WTC11 (cell line): ENCODE measurements at regions not wholly inside any gene's neighbourhood (a gene's known extent, or its start where the extent isn't known, plus 50 kb on each side); places are given as distances from the start of the nearest gene placed in this dataset.
A peak's percentile ranks its signal among the peaks of the same experiment; 100 is the strongest.

Experiments used
- ATAC-seq: fragments of 200-7000 bp; cut with Tn5 transposase; 2 replicates; pipeline ENCODE4 v1.10.0; 2021; ENCODE audit warnings: mild to moderate bottlenecking, moderate library complexity
- CTCF ChIA-PET: fragments of 300-600 bp; sonication (Branson Sonifier 250); formaldehyde crosslinking; loops from one replicate; lab custom pipeline; 2021; ENCODE audit warnings: antibody characterized with exemption; lab: Charles Lee
- POLR2A ChIA-PET: fragments of 350-600 bp; sonication (Branson Sonifier 250); formaldehyde crosslinking; loops from one replicate; lab custom pipeline; 2021; ENCODE audit warnings: antibody characterized with exemption; lab: Charles Lee
- DNase-seq: peaks from one replicate; pipeline ENCODE4 v3.0.0; 2021; ENCODE audit warnings: low spot score
- H3K27ac Mint-ChIP-seq: 2 replicates; pipeline ENCODE4 v1.8.0; 2021; ENCODE audit warnings: mixed read lengths
- H3K27me3 Mint-ChIP-seq: 2 replicates; pipeline ENCODE4 v1.8.0; 2021; ENCODE audit warnings: low read depth, mild to moderate bottlenecking, moderate library complexity, mixed read lengths
- H3K36me3 Mint-ChIP-seq: 2 replicates; pipeline ENCODE4 v1.8.0; 2021; ENCODE audit warnings: mixed read lengths
- H3K4me1 Mint-ChIP-seq: 2 replicates; pipeline ENCODE4 v1.8.0; 2022; ENCODE audit warnings: mixed read lengths
- H3K4me3 Mint-ChIP-seq: 2 replicates; pipeline ENCODE4 v1.8.0; 2021; ENCODE audit warnings: mild to moderate bottlenecking, moderate library complexity, mixed read lengths
- H3K9me3 Mint-ChIP-seq: 2 replicates; pipeline ENCODE4 v1.8.0; 2021; ENCODE audit warnings: mixed read lengths
- ATF2 ChIP-seq: sonication (generic); formaldehyde crosslinking; IDR thresholded peaks from 2 replicates; pipeline ENCODE4 v1.8.1; 2022; ENCODE audit warnings: low read depth, missing genetic modification reagents, borderline replicate concordance
- ATF3 ChIP-seq: sonication (generic); formaldehyde crosslinking; conservative IDR thresholded peaks from 2 replicates; pipeline ENCODE4 v1.8.1; 2022; ENCODE audit warnings: mild to moderate bottlenecking, missing genetic modification reagents
- CBFB ChIP-seq: sonication (generic); formaldehyde crosslinking; IDR thresholded peaks from 2 replicates; pipeline ENCODE4 v1.8.1; 2022; ENCODE audit warnings: mild to moderate bottlenecking, low read depth, missing genetic modification reagents
- CREB1 ChIP-seq: sonication (generic); formaldehyde crosslinking; IDR thresholded peaks from 2 replicates; pipeline ENCODE4 v1.8.0; 2023; ENCODE audit warnings: mild to moderate bottlenecking, missing genetic modification reagents
- CREM ChIP-seq: sonication (generic); formaldehyde crosslinking; IDR thresholded peaks from 2 replicates; pipeline ENCODE4 v1.8.1; 2022; ENCODE audit warnings: mild to moderate bottlenecking, missing genetic modification reagents, moderate library complexity
- E2F1 ChIP-seq: sonication (generic); formaldehyde crosslinking; IDR thresholded peaks from 2 replicates; pipeline ENCODE4 v1.8.0; 2022; ENCODE audit warnings: mild to moderate bottlenecking, missing genetic modification reagents
- E2F5 ChIP-seq: sonication (generic); formaldehyde crosslinking; IDR thresholded peaks from 2 replicates; pipeline ENCODE4 v1.8.1; 2022; ENCODE audit warnings: mild to moderate bottlenecking, moderate library complexity, missing genetic modification reagents
- FOXP1 ChIP-seq: sonication (generic); formaldehyde crosslinking; IDR thresholded peaks from 2 replicates; pipeline ENCODE4 v1.8.0; 2022; ENCODE audit warnings: missing genetic modification reagents, mild to moderate bottlenecking, moderate library complexity, borderline replicate concordance
- GTF2I ChIP-seq: fragments of 250-450 bp; sonication (Bioruptor Pico); conservative IDR thresholded peaks from 2 replicates; pipeline ENCODE4 v1.4.0; 2021; ENCODE audit warnings: mild to moderate bottlenecking
- HMGA2 ChIP-seq: fragments of 250-450 bp; sonication (Bioruptor Pico); IDR thresholded peaks from 2 replicates; pipeline ENCODE4 v1.4.0; 2021; ENCODE audit warnings: mild to moderate bottlenecking, moderate library complexity
- HMGXB4 ChIP-seq: sonication (generic); formaldehyde crosslinking; IDR thresholded peaks from 2 replicates; pipeline ENCODE4 v1.8.1; 2023; ENCODE audit warnings: mild to moderate bottlenecking, moderate library complexity, missing genetic modification reagents
- IRF1 ChIP-seq: sonication (generic); formaldehyde crosslinking; IDR thresholded peaks from 2 replicates; pipeline ENCODE4 v1.8.0; 2023; ENCODE audit warnings: missing genetic modification reagents
- KAT7 ChIP-seq: sonication (generic); formaldehyde crosslinking; IDR thresholded peaks from 2 replicates; pipeline ENCODE4 v1.8.1; 2023; ENCODE audit warnings: missing genetic modification reagents, mild to moderate bottlenecking, borderline replicate concordance
- NFE2L1 ChIP-seq: sonication (generic); formaldehyde crosslinking; IDR thresholded peaks from 2 replicates; pipeline ENCODE4 v1.8.1; 2023; ENCODE audit warnings: missing genetic modification reagents
- NFYB ChIP-seq: sonication (generic); formaldehyde crosslinking; conservative IDR thresholded peaks from 2 replicates; pipeline ENCODE4 v1.8.0; 2022; ENCODE audit warnings: low read depth, missing genetic modification reagents
- TCF7 ChIP-seq: sonication (generic); formaldehyde crosslinking; IDR thresholded peaks from 2 replicates; pipeline ENCODE4 v1.8.0; 2022; ENCODE audit warnings: mild to moderate bottlenecking, low read depth, missing genetic modification reagents, moderate library complexity
- TEAD1 ChIP-seq: sonication (generic); formaldehyde crosslinking; IDR thresholded peaks from 2 replicates; pipeline ENCODE4 v1.8.0; 2022; ENCODE audit warnings: mild to moderate bottlenecking, missing genetic modification reagents
- ZNF263 ChIP-seq: sonication (generic); formaldehyde crosslinking; IDR thresholded peaks from 2 replicates; pipeline ENCODE4 v1.8.1; 2022; ENCODE audit warnings: low read depth, mild to moderate bottlenecking, moderate library complexity, missing genetic modification reagents
- ZNF281 ChIP-seq: sonication (generic); formaldehyde crosslinking; IDR thresholded peaks from 2 replicates; pipeline ENCODE4 v1.8.0; 2023; ENCODE audit warnings: mild to moderate bottlenecking, missing genetic modification reagents
- ZNF416 ChIP-seq: fragments of 250-450 bp; sonication (Bioruptor Pico); IDR thresholded peaks from 2 replicates; pipeline ENCODE4 v1.9.0; 2021; ENCODE audit warnings: mild to moderate bottlenecking, inconsistent platforms
- ZNF671 ChIP-seq: fragments of 250-450 bp; sonication (Bioruptor Pico); IDR thresholded peaks from 2 replicates; pipeline ENCODE4 v1.8.0; 2021; ENCODE audit warnings: mild to moderate bottlenecking
- TF ChIP-seq, protein P1 (sequence below): fragments of 250-450 bp; sonication (Bioruptor Pico); IDR thresholded peaks from 2 replicates; pipeline ENCODE4 v1.9.0; 2021; ENCODE audit warnings: moderate library complexity, mild to moderate bottlenecking, inconsistent platforms, borderline replicate concordance
- TF ChIP-seq, protein P2 (sequence below): fragments of 250-450 bp; sonication (Bioruptor Pico); conservative IDR thresholded peaks from 2 replicates; pipeline ENCODE4 v1.9.0; 2021; ENCODE audit warnings: mild to moderate bottlenecking

- DNase-seq (no peak), ATAC-seq (no peak)
- ChIA-PET CTCF (interaction anchor here (0.6 to 1.2 kb wide), 2 partner anchors 13 kb away, joined by 3 read pairs; no protein-coding TSS in a partner anchor), POLR2A (no interaction called here)
- Mint-ChIP-seq H3K4me1 (peaks cover 8% of the 10 kb centered on the region), H3K4me3 (no peak overlapping the region), H3K27me3 (no peaks in the 10 kb centered on the region; the same call in 1 of the 2 replicates), H3K36me3 (no peaks in the 10 kb centered on the region), H3K9me3 (no peaks in the 10 kb centered on the region), H3K27ac (no peak overlapping the region)
- no peak for TF ChIP-seq NFYB (CRISPR knock-in tag)
- TF ChIP-seq E2F5, result no peak
- no peak for TF ChIP-seq E2F1 (CRISPR knock-in tag)
- TF ChIP-seq ZNF416 (CRISPR knock-in tag), result no peak
- no peak for TF ChIP-seq GTF2I (CRISPR knock-in tag)
- TF ChIP-seq TEAD1 (CRISPR knock-in tag), result no peak
- no peak for TF ChIP-seq KAT7 (CRISPR knock-in tag)
- no peak for TF ChIP-seq ZNF281 (CRISPR knock-in tag)
- TF ChIP-seq, protein P1, sequence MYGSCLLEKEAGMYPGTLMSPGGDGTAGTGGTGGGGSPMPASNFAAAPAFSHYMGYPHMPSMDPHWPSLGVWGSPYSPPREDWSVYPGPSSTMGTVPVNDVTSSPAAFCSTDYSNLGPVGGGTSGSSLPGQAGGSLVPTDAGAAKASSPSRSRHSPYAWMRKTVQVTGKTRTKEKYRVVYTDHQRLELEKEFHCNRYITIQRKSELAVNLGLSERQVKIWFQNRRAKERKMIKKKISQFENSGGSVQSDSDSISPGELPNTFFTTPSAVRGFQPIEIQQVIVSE (CRISPR knock-in tag), result no peak
- no peak for TF ChIP-seq CBFB
- TF ChIP-seq ZNF671, result no peak
- TF ChIP-seq CREM (CRISPR knock-in tag), result no peak
These were observed 407.0 kb downstream of the FUT8 start for GRCh38 chr14:65819569-65819968.

- Mint-ChIP-seq H3K36me3 (no peaks in the 10 kb centered on the region), H3K4me3 (no peak overlapping the region), H3K9me3 (no peaks in the 10 kb centered on the region), H3K27ac (no peak overlapping the region), H3K27me3 (peaks cover 3% of the 10 kb centered on the region; the same call in 1 of the 2 replicates), H3K4me1 (peaks cover 9% of the 10 kb centered on the region)
- ChIA-PET CTCF (interaction anchor here (0.5 to 1.5 kb wide), 6 partner anchors 12 to 408 kb away, joined by 3 to 7 read pairs (median 4); no protein-coding TSS in a partner anchor), POLR2A (no interaction called here)
- DNase-seq, result no peak
- ATAC-seq, result peak; percentile 61
- TF ChIP-seq, protein P2, sequence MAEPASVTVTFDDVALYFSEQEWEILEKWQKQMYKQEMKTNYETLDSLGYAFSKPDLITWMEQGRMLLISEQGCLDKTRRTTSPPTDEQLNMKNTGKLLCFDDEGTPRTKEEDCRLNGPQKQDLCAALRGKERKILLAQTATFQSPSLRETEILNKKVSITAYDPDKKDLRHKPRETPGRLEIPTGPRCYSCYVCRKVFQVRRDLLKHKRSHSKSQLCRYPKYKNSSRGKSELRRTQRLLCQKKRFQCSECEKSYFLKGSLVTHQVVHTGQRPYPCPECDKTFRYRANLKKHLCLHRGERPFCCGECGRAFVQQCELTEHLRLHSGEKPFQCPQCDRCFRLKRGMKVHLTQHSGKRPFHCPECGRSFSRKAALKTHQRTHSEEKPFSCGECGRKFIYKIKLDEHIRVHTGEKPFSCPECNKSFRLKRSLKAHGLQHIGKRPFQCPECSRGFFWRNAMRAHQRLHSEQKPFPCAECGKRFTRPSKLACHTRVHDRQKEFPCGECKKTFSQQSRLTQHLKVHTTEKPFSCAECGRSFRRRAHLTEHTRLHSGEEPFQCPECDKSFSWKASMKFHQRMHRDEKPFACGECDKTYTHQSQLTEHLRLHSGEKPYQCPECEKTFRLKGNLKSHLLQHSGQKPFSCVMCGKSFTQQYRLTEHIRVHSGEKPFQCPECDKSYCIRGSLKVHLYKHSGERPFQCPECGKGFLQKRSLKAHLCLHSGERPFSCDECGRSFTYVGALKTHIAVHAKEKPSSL (CRISPR knock-in tag), result no peak
- no peak for TF ChIP-seq TCF7 (CRISPR knock-in tag)
- TF ChIP-seq ATF2 (CRISPR knock-in tag), result no peak
- TF ChIP-seq CREB1 (CRISPR knock-in tag), result no peak
- no peak for TF ChIP-seq ZNF263 (CRISPR knock-in tag)
- TF ChIP-seq ZNF416 (CRISPR knock-in tag), result no peak
- TF ChIP-seq HMGA2 (CRISPR knock-in tag), result no peak
- TF ChIP-seq CBFB, result no peak
- TF ChIP-seq HMGXB4 (CRISPR knock-in tag), result no peak
- no peak for TF ChIP-seq ATF3
- no peak for TF ChIP-seq FOXP1 (CRISPR knock-in tag)
- no peak for TF ChIP-seq NFE2L1 (CRISPR knock-in tag)
- TF ChIP-seq IRF1, result no peak
These were observed 408.8 kb downstream of the FUT8 start for GRCh38 chr14:65821224-65821753.
